NCI-H2196 (cell line): ENCODE measurements at regions not wholly inside any gene's neighbourhood (a gene's known extent, or its start where the extent isn't known, plus 50 kb on each side); places are given as distances from the start of the nearest gene placed in this dataset.
"Not testable (repeated sequence)": the region's sequence is repeated elsewhere in the genome, so short reads cannot be mapped to it uniquely, and the experiment has no call there.

Experiments
- DNase-seq: peaks from one replicate; lab custom pipeline; 2025; ENCODE audit not compliant: unreplicated experiment; lab: John Stamatoyannopoulos, UW

GRCh38 chr7:138252666-138253065, 176.4 kb downstream of the AKR1D1 start:
- not testable (repeated sequence) for DNase-seq

DNA sequence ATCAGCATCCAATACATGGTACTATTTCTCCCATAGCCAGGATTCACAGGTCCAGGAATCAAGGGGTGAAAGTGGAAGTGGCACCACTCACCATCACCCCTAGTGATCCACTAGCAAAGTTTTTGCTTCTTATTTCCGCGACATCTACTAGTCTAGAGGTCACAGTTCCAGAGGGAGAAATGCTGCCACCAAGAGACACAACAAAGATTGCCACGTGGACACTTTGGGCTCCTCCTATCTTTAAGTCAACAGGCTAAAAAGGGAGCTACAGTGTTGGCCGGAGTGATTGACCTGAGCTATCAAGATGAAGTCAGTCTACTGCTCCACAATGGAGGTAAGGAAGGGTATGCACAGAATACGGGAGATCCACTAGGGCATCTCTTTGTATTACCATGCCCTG, 178.2 kb downstream of the AKR1D1 start:
- no peak for DNase-seq

GRCh38 chr7:138257459-138258196, 181.4 kb downstream of the AKR1D1 start:
- DNase-seq: no peak

GRCh38 chr7:138258197-138258559, 181.9 kb downstream of the AKR1D1 start:
- DNase-seq: no peak

GRCh38 chr7:138259675-138260074, 183.4 kb downstream of the AKR1D1 start:
- DNase-seq: no peak

- DNase-seq: no peak
Observed at GRCh38 chr7:138267934-138268333, 191.7 kb downstream of the AKR1D1 start.

DNA sequence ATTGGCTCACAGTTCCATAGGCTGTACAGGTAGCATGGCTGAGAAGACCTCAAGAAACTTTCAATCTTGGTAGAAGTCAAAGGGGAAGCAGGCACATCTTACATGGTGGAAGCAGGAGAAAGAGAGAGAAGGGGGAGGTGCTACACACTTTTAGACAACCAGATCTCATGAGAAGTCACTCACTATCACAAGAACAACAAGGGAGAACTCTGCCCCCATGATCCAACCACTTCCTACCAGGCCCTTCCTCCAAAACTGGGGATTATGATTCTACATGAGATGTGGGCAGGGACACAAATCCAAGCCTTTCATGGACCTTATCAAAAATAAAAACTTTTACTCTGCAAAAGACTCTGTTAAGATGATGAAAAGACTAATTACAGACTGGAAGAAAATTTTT, 183.2 kb upstream of the TRIM24 start:
- no peak for DNase-seq

GRCh38 chr7:138278601-138279000, 181.5 kb upstream of the TRIM24 start:
- DNase-seq: no peak

DNA sequence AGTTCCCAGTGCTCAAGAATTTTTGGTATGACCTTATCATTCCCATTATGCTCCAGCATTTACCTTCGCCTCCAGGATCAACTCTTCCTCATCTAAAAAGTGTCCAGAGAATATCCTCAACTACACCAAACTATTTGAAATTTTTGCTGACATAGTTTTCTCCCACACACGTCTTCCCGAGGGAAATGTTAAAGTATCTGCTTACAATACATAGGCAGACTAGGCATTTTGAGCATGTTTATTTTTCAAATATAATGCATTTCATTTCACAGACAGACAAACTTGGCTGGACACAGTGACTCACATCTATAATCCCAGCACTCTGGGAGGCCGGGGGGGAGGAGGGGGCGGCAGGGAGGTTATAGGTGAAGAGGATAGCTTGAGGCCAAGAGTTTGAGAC, 177.1 kb upstream of the TRIM24 start:
- no peak for DNase-seq

DNA sequence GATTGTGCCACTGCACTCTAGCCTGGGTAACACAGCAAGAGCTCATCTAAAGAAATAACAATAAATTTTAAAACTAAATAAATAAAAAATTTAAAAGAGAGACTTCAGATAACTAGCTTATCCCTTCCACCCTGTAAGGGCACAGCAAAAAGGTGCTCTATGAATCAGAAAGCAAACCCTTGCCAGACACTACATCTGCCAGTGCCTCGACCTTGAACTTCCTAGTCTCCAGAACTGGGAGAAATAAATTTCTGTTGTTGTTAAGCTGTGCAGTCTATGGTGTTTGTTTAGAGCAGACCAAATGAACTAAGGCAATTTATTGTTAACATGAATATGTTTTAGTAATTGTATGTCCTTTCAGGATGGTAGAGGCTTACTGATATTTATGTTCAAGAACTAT, 174.9 kb upstream of the TRIM24 start:
- no peak for DNase-seq

- DNase-seq: no peak
Observed at GRCh38 chr7:138286846-138287245, 173.2 kb upstream of the TRIM24 start.

GRCh38 chr7:138287549-138287948, 172.5 kb upstream of the TRIM24 start:
- DNase-seq: no peak

- DNase-seq: no peak
Observed at GRCh38 chr7:138289082-138289481, 171.0 kb upstream of the TRIM24 start.

DNA sequence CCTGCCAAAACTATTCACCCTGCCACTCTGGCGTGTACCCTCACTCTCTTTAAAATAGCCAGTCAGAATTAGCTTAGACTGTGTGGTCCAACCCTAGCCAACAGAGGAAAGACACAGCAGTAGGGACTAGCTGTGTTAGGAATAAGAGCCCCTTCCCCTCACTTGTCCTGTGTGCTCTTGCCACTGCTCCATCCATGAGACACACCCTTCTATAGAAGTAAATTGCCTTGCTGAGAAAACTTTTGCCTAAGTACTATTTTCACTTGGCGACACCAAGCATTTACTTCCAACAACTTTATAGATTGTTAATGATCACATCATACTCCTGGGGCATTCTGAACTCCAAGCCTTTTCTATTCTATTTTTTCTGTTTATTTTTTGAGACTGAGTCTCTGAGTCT, 170.2 kb upstream of the TRIM24 start:
- DNase-seq: no peak

DNA sequence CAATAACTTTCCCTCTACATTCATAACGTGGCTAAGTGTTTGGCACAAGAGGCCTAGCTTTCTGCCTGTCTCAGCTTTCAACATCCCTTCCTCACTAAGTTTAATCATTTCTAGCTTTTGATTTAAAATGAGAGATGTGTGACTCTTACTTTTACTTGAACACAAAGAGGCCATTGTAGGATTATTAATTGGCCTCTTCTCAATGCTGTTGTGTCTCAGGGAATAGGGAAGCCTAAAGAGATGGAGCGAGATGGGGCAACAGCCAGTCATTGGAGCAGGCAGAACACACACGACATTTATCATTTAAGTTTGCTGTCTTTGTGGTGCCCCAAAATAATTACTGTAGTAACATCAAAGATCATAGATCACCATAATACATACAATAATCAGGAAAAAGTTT, 167.1 kb upstream of the TRIM24 start:
- no peak for DNase-seq

DNA sequence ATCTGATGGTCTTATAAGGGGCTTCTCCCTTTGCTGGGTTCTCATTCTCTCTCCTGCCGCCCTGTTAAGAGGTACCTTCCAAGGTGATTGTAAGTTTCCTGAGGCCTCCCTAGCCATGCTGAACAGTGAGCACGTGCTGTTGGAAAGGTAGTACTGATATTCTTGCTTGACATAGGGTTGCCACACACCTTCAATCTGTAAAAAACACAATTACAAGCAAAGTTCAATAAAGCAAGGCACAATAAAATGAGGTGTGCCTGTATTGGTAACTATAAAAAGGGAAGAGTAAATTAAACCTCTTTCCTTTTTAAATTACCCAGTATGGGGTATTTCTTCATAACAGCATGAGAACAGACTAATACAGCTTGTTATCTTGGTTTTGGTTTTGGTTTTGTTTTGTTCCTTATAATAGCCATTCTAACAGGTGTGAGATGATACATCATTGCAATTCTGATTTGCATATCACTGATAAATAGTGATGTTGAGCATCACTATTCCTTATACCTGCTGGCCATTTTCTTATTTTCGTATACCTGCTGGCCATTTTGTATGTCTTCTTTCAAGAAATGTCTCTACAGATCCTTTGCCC, 164.9 kb upstream of the TRIM24 start:
- DNase-seq: no peak

GRCh38 chr7:138297526-138297925, 162.5 kb upstream of the TRIM24 start:
- no peak for DNase-seq

DNA sequence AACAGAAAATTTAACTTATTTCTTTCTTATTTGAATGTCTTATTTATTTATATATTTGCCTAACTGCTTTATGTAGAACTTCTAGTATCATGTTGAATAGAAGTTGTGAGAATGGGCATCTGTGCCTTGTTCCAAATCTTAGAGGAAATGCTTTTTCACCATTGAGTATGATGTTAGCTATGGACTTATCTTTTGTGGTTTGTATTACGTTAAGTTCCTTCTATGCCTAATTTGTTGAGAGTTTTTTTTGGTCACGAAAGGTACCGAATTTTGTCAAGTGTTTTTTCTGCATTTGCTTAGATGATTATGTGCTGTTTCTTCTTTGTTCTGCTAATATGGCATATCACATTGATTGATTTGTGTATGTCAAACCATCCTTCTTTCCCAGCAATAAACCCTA, 161.0 kb upstream of the TRIM24 start:
- DNase-seq: no peak

DNA sequence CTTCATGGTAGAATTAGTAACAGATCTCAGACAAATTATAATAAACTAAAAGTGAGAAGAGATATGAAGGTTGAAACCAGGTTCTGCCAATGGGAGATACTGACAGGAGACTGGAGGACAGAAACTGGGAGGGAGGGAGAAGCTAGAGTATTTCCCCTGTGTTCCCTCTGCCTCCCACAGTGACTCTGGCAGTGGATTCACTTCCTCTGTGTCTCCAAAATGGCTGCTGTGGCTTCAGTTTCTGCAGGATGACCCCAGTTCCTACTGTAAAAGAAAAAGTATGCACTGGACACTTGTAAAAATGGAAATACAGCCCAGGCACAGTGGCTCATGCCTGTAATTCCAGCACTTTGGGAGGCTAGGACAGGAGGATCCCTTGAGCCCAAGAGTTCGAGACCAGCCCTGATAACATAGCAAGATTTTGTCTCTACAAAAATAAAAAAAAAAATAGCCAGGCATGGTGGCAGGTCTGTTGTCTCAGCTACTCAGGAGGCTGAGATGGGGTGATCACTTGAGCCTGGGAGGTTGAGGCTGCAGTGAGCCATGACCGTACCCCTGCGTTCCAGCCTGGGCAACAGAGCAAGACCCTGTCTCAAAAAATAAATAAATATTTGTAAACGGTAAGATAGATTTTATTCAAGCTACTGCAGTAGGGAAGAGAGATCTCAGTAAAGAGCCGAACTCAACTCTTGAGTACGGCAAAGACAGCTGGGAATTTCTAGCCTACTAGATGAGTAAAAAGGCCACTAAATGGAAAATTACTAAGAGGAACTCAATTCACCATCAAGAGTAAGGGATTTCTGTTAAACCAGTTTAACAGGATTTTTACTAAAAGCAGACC, 156.6 kb upstream of the TRIM24 start:
- DNase-seq: no peak

- DNase-seq: no peak
Observed at GRCh38 chr7:138304071-138304320, 156.1 kb upstream of the TRIM24 start.

GRCh38 chr7:138307633-138308032, 152.4 kb upstream of the TRIM24 start:
- DNase-seq: no peak

GRCh38 chr7:138308136-138308535, 151.9 kb upstream of the TRIM24 start:
- DNase-seq: no peak
